Suprapubic skin (tissue), 3 donors: ENCODE measurements at regions not wholly inside any gene's neighbourhood (a gene's known extent, or its start where the extent isn't known, plus 50 kb on each side); places are given as distances from the start of the nearest gene placed in this dataset.
"Not testable (repeated sequence)": the region's sequence is repeated elsewhere in the genome, so short reads cannot be mapped to it uniquely, and the experiment has no call there.

Experiments used
- EP300 ChIP-seq: sonication (generic); formaldehyde crosslinking; IDR thresholded peaks from one replicate; pipeline ENCODE4 v1.6.1; 2017; ENCODE audit warnings: antibody characterized with exemption
- TF ChIP-seq, protein P1 (sequence below), 2 donors: fragments of 200-600 bp in 1 of 2; fragments of 450-650 bp in 1 of 2; sonication (generic) in 1 of 2; IDR thresholded peaks; one replicate each; pipeline ENCODE4 v1.5.1; 2016 to 2019; ENCODE audit warnings: antibody characterized with exemption in 2 of 2, mild to moderate bottlenecking in 1 of 2, moderate library complexity in 1 of 2

DNA sequence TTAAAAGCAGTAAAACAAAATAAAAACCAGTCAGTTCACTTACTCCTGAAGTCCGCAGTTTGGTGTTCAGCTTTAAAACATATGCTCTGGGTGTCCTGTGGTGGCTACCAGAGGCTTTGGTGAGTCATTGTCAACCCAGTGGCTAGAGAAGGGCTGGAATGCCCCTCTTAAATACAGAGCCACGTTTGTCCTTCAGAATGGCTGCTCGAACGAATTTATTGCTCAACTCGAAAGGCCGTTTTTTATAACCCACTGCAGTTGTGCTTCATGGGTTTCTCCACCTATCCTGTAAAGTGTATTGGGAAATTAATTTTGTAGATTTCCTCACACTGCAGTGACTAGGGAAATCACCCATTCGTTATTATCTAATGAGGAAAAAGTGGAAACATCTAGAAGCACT lies 66.8 kb upstream of the PRSS12 start:
- not testable (repeated sequence) for TF ChIP-seq EP300
- TF ChIP-seq, protein P1, sequence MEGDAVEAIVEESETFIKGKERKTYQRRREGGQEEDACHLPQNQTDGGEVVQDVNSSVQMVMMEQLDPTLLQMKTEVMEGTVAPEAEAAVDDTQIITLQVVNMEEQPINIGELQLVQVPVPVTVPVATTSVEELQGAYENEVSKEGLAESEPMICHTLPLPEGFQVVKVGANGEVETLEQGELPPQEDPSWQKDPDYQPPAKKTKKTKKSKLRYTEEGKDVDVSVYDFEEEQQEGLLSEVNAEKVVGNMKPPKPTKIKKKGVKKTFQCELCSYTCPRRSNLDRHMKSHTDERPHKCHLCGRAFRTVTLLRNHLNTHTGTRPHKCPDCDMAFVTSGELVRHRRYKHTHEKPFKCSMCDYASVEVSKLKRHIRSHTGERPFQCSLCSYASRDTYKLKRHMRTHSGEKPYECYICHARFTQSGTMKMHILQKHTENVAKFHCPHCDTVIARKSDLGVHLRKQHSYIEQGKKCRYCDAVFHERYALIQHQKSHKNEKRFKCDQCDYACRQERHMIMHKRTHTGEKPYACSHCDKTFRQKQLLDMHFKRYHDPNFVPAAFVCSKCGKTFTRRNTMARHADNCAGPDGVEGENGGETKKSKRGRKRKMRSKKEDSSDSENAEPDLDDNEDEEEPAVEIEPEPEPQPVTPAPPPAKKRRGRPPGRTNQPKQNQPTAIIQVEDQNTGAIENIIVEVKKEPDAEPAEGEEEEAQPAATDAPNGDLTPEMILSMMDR (IDR thresholded peaks at IDR 0.05): not testable (repeated sequence)
